HepG2 (cell line): ENCODE measurements at regions not wholly inside any gene's neighbourhood (a gene's known extent, or its start where the extent isn't known, plus 50 kb on each side); places are given as distances from the start of the nearest gene placed in this dataset.

Experiments
- ATAC-seq: fragments of 200-7000 bp; cut with Tn5 transposase; 3 replicates; pipeline ENCODE4 v1.9.1; 2020; ENCODE audit warnings: mild to moderate bottlenecking, moderate library complexity
- BruUV-seq: library from RNA; stranded (reverse); fragments of 400-500 nt; replicated peaks from 2 replicates; lab custom pipeline; 2021; lab: Mats Ljungman, UMichigan
- CTCF ChIA-PET: fragments of 300-600 bp; formaldehyde crosslinking; extraction: SDS; loops from one replicate; lab custom pipeline; 2021; ENCODE audit warnings: low total read pairs, inconsistent platforms, low intra/inter-chr PET ratio; lab: Yijun Ruan, JAX
- POLR2A ChIA-PET: fragments of 350-600 bp; sonication (Branson Sonifier 250); formaldehyde crosslinking; loops from one replicate; lab custom pipeline; 2020; ENCODE audit warnings: antibody characterized with exemption, inconsistent platforms; lab: Yijun Ruan, JAX
- DNase-seq: peaks from one replicate; pipeline ENCODE4 v3.0.0-alpha.2; 2015; ENCODE audit warnings: low spot score
- FAIRE-seq: peaks from 3 replicates; lab custom pipeline; 2011; peaks lifted over from hg19 to GRCh38; lab: Jason Lieb, UNC
- H2AFZ ChIP-seq: one replicate; pipeline ENCODE4 v1.6.1; 2011; ENCODE audit warnings: low read length, inconsistent platforms
- H3K27ac ChIP-seq: fragments of 300-600 bp; 3 replicates; pipeline ENCODE4 v1.8.0; 2011; ENCODE audit warnings: mixed run types, mild to moderate bottlenecking, mixed read lengths, low read length, inconsistent platforms; ENCODE audit not compliant: insufficient read depth; ENCODE audit errors: extremely low read length
- H3K27me3 ChIP-seq, 2 experiments: fragments of 200-600 bp in 1 of 2; 2 replicates in 1 of 2; 3 replicates in 1 of 2; pipeline versions ENCODE4 v1.6.0 to v1.8.0; 2011; ENCODE audit warnings: low read length in 2 of 2, mild to moderate bottlenecking in 2 of 2, moderate library complexity in 2 of 2, inconsistent platforms in 1 of 2; ENCODE audit not compliant: insufficient read depth in 2 of 2, control insufficient read depth in 1 of 2
- H3K36me3 ChIP-seq, 2 experiments: fragments of 200-600 bp in 1 of 2; replicated peaks in 1 of 2; 2 replicates in 1 of 2; 3 replicates in 1 of 2; pipeline versions ENCODE4 v1.5.1 to v1.8.0; 2011; ENCODE audit warnings: low read length in 2 of 2, inconsistent platforms in 1 of 2; ENCODE audit not compliant: insufficient read depth in 2 of 2, control insufficient read depth in 1 of 2
- H3K4me1 ChIP-seq: 2 replicates; pipeline ENCODE4 v1.5.1; 2012; ENCODE audit warnings: low read length, inconsistent platforms; ENCODE audit not compliant: insufficient read depth
- H3K4me2 ChIP-seq: 2 replicates; pipeline ENCODE4 v1.6.0; 2011; ENCODE audit warnings: low read depth, low read length, inconsistent platforms
- H3K4me3 ChIP-seq, 3 experiments: fragments of 200-600 bp in 1 of 3; sonication (generic), shearing (Covaris generic) in 1 of 3; replicated peaks in 1 of 3; 2 replicates each; pipeline ENCODE4 v1.5.1; 2011 to 2016; ENCODE audit warnings: low read length in 3 of 3, inconsistent platforms in 2 of 3, low read depth in 2 of 3, mild to moderate bottlenecking in 2 of 3, control low read depth in 1 of 3, mixed read lengths in 1 of 3; ENCODE audit not compliant: insufficient read depth in 1 of 3
- H3K79me2 ChIP-seq: one replicate; pipeline ENCODE4 v1.6.1; 2011; ENCODE audit warnings: low read length, inconsistent platforms; ENCODE audit not compliant: insufficient read depth
- H3K9ac ChIP-seq: 2 replicates; pipeline ENCODE4 v1.6.0; 2011; ENCODE audit warnings: mild to moderate bottlenecking, low read depth, low read length, inconsistent platforms; ENCODE audit not compliant: insufficient read depth
- H3K9me3 ChIP-seq: 2 replicates; pipeline ENCODE4 v1.5.1; 2012; ENCODE audit warnings: mild to moderate bottlenecking, low read length
- H4K20me1 ChIP-seq: 2 replicates; pipeline ENCODE4 v1.6.0; 2011; ENCODE audit warnings: inconsistent platforms, mild to moderate bottlenecking, low read length, moderate library complexity; ENCODE audit not compliant: insufficient read depth
- ARID2 ChIP-seq: sonication (generic); formaldehyde crosslinking; IDR thresholded peaks from 2 replicates; pipeline ENCODE4 v1.8.1; 2022; ENCODE audit warnings: mild to moderate bottlenecking, missing genetic modification reagents, borderline replicate concordance
- CENPT ChIP-seq: sonication (generic); formaldehyde crosslinking; IDR thresholded peaks from 2 replicates; pipeline ENCODE4 v1.8.0; 2022; ENCODE audit warnings: low read depth, mild to moderate bottlenecking, moderate library complexity, missing genetic modification reagents
- CREM ChIP-seq, 2 experiments: sonication (generic) in 1 of 2; formaldehyde crosslinking in 1 of 2; IDR thresholded peaks; 2 replicates each; pipeline versions ENCODE4 v1.4.0 to v1.6.1; 2016 to 2020; ENCODE audit warnings: antibody characterized with exemption in 1 of 2, mild to moderate bottlenecking in 1 of 2, missing genetic modification reagents in 1 of 2
- GABPB1 ChIP-seq: IDR thresholded peaks from 2 replicates; pipeline ENCODE4 v1.6.1; 2016; ENCODE audit warnings: mild to moderate bottlenecking, missing genetic modification reagents, moderate library complexity, missing compliant biosample characterization
- HOXA9 ChIP-seq: sonication (generic); formaldehyde crosslinking; IDR thresholded peaks from 2 replicates; pipeline ENCODE4 v1.8.1; 2022; ENCODE audit warnings: missing genetic modification reagents, mild to moderate bottlenecking, moderate library complexity, borderline replicate concordance
- MED13 ChIP-seq: sonication (generic); formaldehyde crosslinking; IDR thresholded peaks from 2 replicates; pipeline ENCODE4 v1.5.0; 2020; ENCODE audit warnings: missing genetic modification reagents
- MIXL1 ChIP-seq: IDR thresholded peaks from 2 replicates; pipeline ENCODE4 v1.6.1; 2016
- PAWR ChIP-seq: sonication (generic); formaldehyde crosslinking; IDR thresholded peaks from 2 replicates; pipeline ENCODE4 v1.4.0; 2020; ENCODE audit warnings: missing genetic modification reagents, mild to moderate bottlenecking, borderline replicate concordance
- SP2 ChIP-seq: sonication (generic); formaldehyde crosslinking; IDR thresholded peaks from 2 replicates; pipeline ENCODE4 v1.5.1; 2020; ENCODE audit warnings: mild to moderate bottlenecking, missing genetic modification reagents
- TAF1 ChIP-seq: sonication (generic); formaldehyde crosslinking; IDR thresholded peaks from 2 replicates; pipeline ENCODE4 v1.4.0; 2020; ENCODE audit warnings: missing genetic modification reagents
- ZFAT ChIP-seq: sonication (generic); formaldehyde crosslinking; conservative IDR thresholded peaks from 2 replicates; pipeline ENCODE4 v1.8.1; 2023; ENCODE audit warnings: missing genetic modification reagents, inconsistent platforms
- ZKSCAN8 ChIP-seq: IDR thresholded peaks from 2 replicates; pipeline ENCODE4 v1.6.1; 2016; ENCODE audit warnings: borderline replicate concordance, missing genetic modification reagents, missing compliant biosample characterization
- ZNF121 ChIP-seq: sonication (generic); formaldehyde crosslinking; IDR thresholded peaks from 2 replicates; pipeline ENCODE4 v1.5.0; 2020; ENCODE audit warnings: mild to moderate bottlenecking, missing genetic modification reagents
- ZNF605 ChIP-seq: sonication (generic); formaldehyde crosslinking; IDR thresholded peaks from 2 replicates; pipeline ENCODE4 v1.8.0; 2022; ENCODE audit warnings: mild to moderate bottlenecking, missing genetic modification reagents
- ZNF766 ChIP-seq: sonication (generic); formaldehyde crosslinking; IDR thresholded peaks from 2 replicates; pipeline ENCODE4 v1.5.0; 2020; ENCODE audit warnings: missing genetic modification reagents, borderline replicate concordance
- ZNF780A ChIP-seq: sonication (generic); formaldehyde crosslinking; IDR thresholded peaks from 2 replicates; pipeline ENCODE4 v1.8.0; 2022; ENCODE audit warnings: mild to moderate bottlenecking, missing genetic modification reagents, moderate library complexity
- ZSCAN25 ChIP-seq: sonication (generic); formaldehyde crosslinking; IDR thresholded peaks from 2 replicates; pipeline ENCODE4 v1.8.0; 2022; ENCODE audit warnings: mild to moderate bottlenecking, missing genetic modification reagents
- WGBS: methylation state at CpG from one replicate; pipeline ENCODE4 v1.1.6; 2017; ENCODE audit warnings: low lambda C conversion rate; 5-methylcytosine and 5-hydroxymethylcytosine counted together
- in situ Hi-C: cut with HindIII; loops from 2 replicates; pipeline ENCODE4 v1.10.0; 2017; ENCODE audit warnings: low pct_unique_long_range_greater_than_20kb; ENCODE audit not compliant: extremely low pct_ligation_motif_present
- intact Hi-C: fragments of 100-400 bp; cut with micrococcal nuclease; formaldehyde crosslinking; loops from one replicate; pipeline ENCODE4 v1.10.0; 2022; ENCODE audit not compliant: unreplicated experiment
- TF ChIP-seq, protein P1 (sequence below): IDR thresholded peaks from 2 replicates; pipeline ENCODE4 v1.4.0; 2020; ENCODE audit warnings: mild to moderate bottlenecking, missing genetic modification reagents
- TF ChIP-seq, protein P2 (sequence below): sonication (generic); formaldehyde crosslinking; IDR thresholded peaks from 2 replicates; pipeline ENCODE4 v1.4.0; 2020; ENCODE audit warnings: missing genetic modification reagents

DNA sequence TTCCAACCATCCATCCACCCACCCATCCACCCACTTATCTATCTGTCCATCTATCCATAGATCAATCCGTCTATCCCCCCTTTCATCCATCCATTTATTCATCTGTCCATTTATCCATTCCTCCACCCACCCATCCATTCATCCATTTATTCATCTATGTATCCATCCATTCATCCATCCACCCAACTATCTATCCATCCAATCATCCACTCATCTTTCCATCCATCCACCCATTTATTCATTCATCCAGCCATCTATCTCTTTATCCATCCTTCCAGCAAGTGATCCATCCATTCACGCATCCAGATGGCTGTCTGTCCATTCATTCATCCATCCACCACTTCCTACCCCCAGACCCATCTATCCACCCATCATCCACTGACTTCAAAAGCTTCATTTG is 84.0 kb upstream of the CD99 start (continued):
- TF ChIP-seq, protein P1, sequence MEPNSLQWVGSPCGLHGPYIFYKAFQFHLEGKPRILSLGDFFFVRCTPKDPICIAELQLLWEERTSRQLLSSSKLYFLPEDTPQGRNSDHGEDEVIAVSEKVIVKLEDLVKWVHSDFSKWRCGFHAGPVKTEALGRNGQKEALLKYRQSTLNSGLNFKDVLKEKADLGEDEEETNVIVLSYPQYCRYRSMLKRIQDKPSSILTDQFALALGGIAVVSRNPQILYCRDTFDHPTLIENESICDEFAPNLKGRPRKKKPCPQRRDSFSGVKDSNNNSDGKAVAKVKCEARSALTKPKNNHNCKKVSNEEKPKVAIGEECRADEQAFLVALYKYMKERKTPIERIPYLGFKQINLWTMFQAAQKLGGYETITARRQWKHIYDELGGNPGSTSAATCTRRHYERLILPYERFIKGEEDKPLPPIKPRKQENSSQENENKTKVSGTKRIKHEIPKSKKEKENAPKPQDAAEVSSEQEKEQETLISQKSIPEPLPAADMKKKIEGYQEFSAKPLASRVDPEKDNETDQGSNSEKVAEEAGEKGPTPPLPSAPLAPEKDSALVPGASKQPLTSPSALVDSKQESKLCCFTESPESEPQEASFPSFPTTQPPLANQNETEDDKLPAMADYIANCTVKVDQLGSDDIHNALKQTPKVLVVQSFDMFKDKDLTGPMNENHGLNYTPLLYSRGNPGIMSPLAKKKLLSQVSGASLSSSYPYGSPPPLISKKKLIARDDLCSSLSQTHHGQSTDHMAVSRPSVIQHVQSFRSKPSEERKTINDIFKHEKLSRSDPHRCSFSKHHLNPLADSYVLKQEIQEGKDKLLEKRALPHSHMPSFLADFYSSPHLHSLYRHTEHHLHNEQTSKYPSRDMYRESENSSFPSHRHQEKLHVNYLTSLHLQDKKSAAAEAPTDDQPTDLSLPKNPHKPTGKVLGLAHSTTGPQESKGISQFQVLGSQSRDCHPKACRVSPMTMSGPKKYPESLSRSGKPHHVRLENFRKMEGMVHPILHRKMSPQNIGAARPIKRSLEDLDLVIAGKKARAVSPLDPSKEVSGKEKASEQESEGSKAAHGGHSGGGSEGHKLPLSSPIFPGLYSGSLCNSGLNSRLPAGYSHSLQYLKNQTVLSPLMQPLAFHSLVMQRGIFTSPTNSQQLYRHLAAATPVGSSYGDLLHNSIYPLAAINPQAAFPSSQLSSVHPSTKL (CRISPR knock-in tag) = no peak
- TF ChIP-seq ZNF605 (CRISPR knock-in tag) (no peak), ZNF766 (CRISPR knock-in tag) (no peak), MED13 (CRISPR knock-in tag) (no peak), ZKSCAN8 (no peak), ZNF780A (CRISPR knock-in tag) (no peak), ZNF121 (CRISPR knock-in tag) (no peak)
- TF ChIP-seq, protein P2, sequence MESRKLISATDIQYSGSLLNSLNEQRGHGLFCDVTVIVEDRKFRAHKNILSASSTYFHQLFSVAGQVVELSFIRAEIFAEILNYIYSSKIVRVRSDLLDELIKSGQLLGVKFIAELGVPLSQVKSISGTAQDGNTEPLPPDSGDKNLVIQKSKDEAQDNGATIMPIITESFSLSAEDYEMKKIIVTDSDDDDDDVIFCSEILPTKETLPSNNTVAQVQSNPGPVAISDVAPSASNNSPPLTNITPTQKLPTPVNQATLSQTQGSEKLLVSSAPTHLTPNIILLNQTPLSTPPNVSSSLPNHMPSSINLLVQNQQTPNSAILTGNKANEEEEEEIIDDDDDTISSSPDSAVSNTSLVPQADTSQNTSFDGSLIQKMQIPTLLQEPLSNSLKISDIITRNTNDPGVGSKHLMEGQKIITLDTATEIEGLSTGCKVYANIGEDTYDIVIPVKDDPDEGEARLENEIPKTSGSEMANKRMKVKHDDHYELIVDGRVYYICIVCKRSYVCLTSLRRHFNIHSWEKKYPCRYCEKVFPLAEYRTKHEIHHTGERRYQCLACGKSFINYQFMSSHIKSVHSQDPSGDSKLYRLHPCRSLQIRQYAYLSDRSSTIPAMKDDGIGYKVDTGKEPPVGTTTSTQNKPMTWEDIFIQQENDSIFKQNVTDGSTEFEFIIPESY (CRISPR knock-in tag) = no peak
- TF ChIP-seq, all 625 proteins: peak for 0

DNA sequence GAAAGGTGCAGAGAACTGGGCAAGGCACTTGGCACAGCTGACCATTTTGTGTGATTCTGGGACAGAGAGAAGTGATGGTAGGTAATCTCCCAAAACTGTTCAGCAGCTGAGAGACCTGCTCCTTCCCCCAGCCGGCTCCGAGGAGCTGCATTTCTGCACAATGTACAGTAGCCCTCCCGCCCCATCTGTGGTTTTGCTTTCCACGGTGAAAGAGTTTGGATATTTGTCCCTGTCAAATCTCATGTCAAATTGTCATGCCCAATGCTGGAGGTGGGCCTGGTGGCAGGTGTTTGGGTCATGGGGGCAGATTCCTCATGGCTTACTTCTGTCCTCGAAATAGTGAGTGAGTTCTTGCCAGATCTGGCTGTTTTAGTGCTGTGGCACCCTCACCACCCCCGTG is 90.5 kb upstream of the CD99 start:
- Histone ChIP-seq H3K27me3 (no peaks in the 10 kb centered on the region), H3K27ac (no peak overlapping the region), H3K9ac (no peak overlapping the region), H3K4me3 (no peak overlapping the region), H3K36me3 (peaks cover 0 to 3% of the 10 kb centered on the region in 2 experiments; a peak in 1 of 5 replicates), H3K79me2 (no peaks in the 10 kb centered on the region), H2AFZ (no peak overlapping the region), H3K9me3 (no peaks in the 10 kb centered on the region), H3K4me2 (no peak overlapping the region), H3K4me1 (no peaks in the 10 kb centered on the region), H4K20me1 (no peaks in the 10 kb centered on the region)
- ChIA-PET POLR2A (no interaction called here), CTCF (no interaction called here)
- in situ Hi-C loops = loop anchor here (10.0 to 25.0 kb wide), 2 partner anchors 956 to 1138 kb away; partner anchors contain the start of gene ASMTL
- BruUV-seq = no TSS peak
- FAIRE-seq = no peak
- DNase-seq = no peak
- ATAC-seq = no peak
- 80% methylated on average over 2 of the region's 6 CpGs for WGBS
- intact Hi-C loops = no loop called here
- TF ChIP-seq TAF1 (CRISPR knock-in tag) (no peak), MIXL1 (no peak), HOXA9 (CRISPR knock-in tag) (no peak), CENPT (CRISPR knock-in tag) (no peak), SP2 (no peak), GABPB1 (CRISPR knock-in tag) (no peak), ZSCAN25 (no peak), CREM (IDR thresholded peaks at IDR 0.05) (no peak), CREM (CRISPR knock-in tag; IDR thresholded peaks at IDR 0.05) (no peak), PAWR (CRISPR knock-in tag) (no peak), ARID2 (CRISPR knock-in tag) (no peak), ZFAT (CRISPR knock-in tag) (no peak)
